Ascending aorta (tissue), 2 donors: ENCODE measurements at regions not wholly inside any gene's neighbourhood (a gene's known extent, or its start where the extent isn't known, plus 50 kb on each side); places are given as distances from the start of the nearest gene placed in this dataset.

ENCODE experiments used
- DNase-seq, 2 donors: peaks; one replicate each; pipeline ENCODE4 v3.0.0-alpha.2; 2019; ENCODE audit warnings: low spot score in 2 of 2
- H3K27ac ChIP-seq, 2 donors: fragments of 200-600 bp; sonication (generic); one replicate each; pipeline ENCODE4 v1.5.1; 2016 to 2017; ENCODE audit warnings: mild to moderate bottlenecking in 1 of 2
- H3K27me3 ChIP-seq: fragments of 200-600 bp; sonication (generic); one replicate; pipeline ENCODE4 v1.5.1; 2017
- H3K36me3 ChIP-seq, 2 donors: fragments of 200-600 bp; sonication (generic); one replicate each; pipeline ENCODE4 v1.5.1; 2016
- H3K4me1 ChIP-seq, 2 donors: fragments of 200-600 bp; sonication (generic); one replicate each; pipeline ENCODE4 v1.5.1; 2016 to 2017; ENCODE audit warnings: mild to moderate bottlenecking in 1 of 2
- H3K4me3 ChIP-seq, 2 donors: fragments of 200-600 bp; sonication (generic); one replicate each; pipeline ENCODE4 v1.5.1; 2016 to 2017; ENCODE audit warnings: mild to moderate bottlenecking in 1 of 2
- H3K9me3 ChIP-seq, 2 donors: fragments of 200-600 bp; sonication (generic); one replicate each; pipeline ENCODE4 v1.5.1; 2016
- CTCF ChIP-seq, 3 experiments: fragments of 200-600 bp in 2 of 3; fragments of 450-650 bp in 1 of 3; sonication (generic) in 2 of 3; IDR thresholded peaks; one replicate each; pipeline ENCODE4 v1.5.1; 2016 to 2019; ENCODE audit warnings: antibody characterized with exemption in 3 of 3, mild to moderate bottlenecking in 1 of 3, moderate library complexity in 1 of 3
- intact Hi-C: fragments of 100-400 bp; cut with DNase I; formaldehyde crosslinking; loops from one replicate; pipeline ENCODE4 v1.15.1; 2023

GRCh38 chr15:99895956-99896311 lies 162.7 kb upstream of the LYSMD4 start:
- H3K4me3 ChIP-seq = no peak overlapping the region
- intact Hi-C loops = no loop called here
- no peaks in the 10 kb centered on the region for H3K27me3 ChIP-seq
- no peak overlapping the region for H3K27ac ChIP-seq
- H3K9me3 ChIP-seq = no peaks in the 10 kb centered on the region
- TF ChIP-seq CTCF (IDR thresholded peaks at IDR 0.05) = no peak
- no peak for DNase-seq
- H3K36me3 ChIP-seq = no peaks in the 10 kb centered on the region
- no peaks in the 10 kb centered on the region for H3K4me1 ChIP-seq

- no peaks in the 10 kb centered on the region for H3K9me3 ChIP-seq
- no peak for TF ChIP-seq CTCF (IDR thresholded peaks at IDR 0.05)
- no peaks in the 10 kb centered on the region for H3K27me3 ChIP-seq
- no peak for DNase-seq
- intact Hi-C loops = no loop called here
- H3K4me1 ChIP-seq = no peaks in the 10 kb centered on the region
- no peaks in the 10 kb centered on the region for H3K36me3 ChIP-seq
- H3K27ac ChIP-seq = no peak overlapping the region
- H3K4me3 ChIP-seq = no peak overlapping the region
Measured at GRCh38 chr15:99895189-99895955, 162.1 kb upstream of the LYSMD4 start.

DNA sequence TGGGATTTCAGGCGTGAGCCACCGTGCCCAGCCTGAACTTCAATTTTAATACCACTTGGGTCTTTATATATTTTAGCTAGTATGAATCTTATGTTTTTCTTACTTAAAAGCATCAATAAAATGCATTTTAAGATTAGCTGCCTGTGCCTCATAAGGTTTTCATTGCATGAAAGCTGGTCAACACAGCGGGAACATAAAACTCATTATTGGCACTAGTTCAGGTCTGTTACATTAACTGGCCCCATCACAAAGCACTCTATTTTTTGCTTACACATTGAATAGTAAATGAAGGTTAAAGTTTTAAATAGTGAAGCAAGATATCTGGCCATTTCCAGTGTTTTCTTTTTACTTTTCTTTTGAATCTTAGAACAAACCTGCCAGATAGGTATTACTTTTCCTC lies 145.6 kb upstream of the LYSMD4 start:
- no peaks in the 10 kb centered on the region for H3K27me3 ChIP-seq
- no peak overlapping the region for H3K4me3 ChIP-seq
- no peak overlapping the region for H3K27ac ChIP-seq
- no peak for DNase-seq
- no peak for TF ChIP-seq CTCF (IDR thresholded peaks at IDR 0.05)
- no peaks in the 10 kb centered on the region for H3K4me1 ChIP-seq
- peaks cover 0 to 4% of the 10 kb centered on the region in 2 donors for H3K36me3 ChIP-seq
- no peaks in the 10 kb centered on the region for H3K9me3 ChIP-seq
- intact Hi-C loops = no loop called here

DNA sequence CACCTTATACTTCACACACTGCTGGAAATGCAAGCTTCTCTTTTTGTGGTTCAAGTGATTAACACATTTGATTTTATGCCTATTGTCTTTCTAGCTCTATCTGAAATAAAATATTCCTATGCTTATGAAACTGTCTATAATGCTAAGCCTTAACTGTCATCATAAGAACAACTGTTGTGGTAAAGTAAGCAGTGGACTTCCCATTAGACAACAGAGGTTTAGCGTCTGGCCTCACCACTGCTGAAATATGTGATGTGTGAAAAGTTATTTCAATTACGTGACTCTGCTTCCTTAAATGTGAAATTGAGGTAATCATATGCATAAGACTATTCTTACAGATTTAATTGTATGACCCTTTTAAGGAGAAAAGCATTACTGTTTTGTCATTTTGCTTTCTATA lies 140.2 kb upstream of the LYSMD4 start:
- DNase-seq = no peak
- H3K27ac ChIP-seq = no peak overlapping the region
- peaks cover 0 to 1% of the 10 kb centered on the region in 2 donors for H3K36me3 ChIP-seq
- no peak for TF ChIP-seq CTCF (IDR thresholded peaks at IDR 0.05)
- intact Hi-C loops = no loop called here
- H3K4me3 ChIP-seq = no peak overlapping the region
- no peaks in the 10 kb centered on the region for H3K27me3 ChIP-seq
- H3K9me3 ChIP-seq = no peaks in the 10 kb centered on the region
- no peaks in the 10 kb centered on the region for H3K4me1 ChIP-seq

GRCh38 chr15:99863550-99864198 lies 130.4 kb upstream of the LYSMD4 start:
- H3K36me3 ChIP-seq = no peaks in the 10 kb centered on the region
- H3K4me3 ChIP-seq = no peak overlapping the region
- H3K27me3 ChIP-seq = no peaks in the 10 kb centered on the region
- H3K27ac ChIP-seq = no peak overlapping the region
- H3K4me1 ChIP-seq = no peaks in the 10 kb centered on the region
- H3K9me3 ChIP-seq = no peaks in the 10 kb centered on the region
- intact Hi-C loops = no loop called here
- no peak for DNase-seq
- TF ChIP-seq CTCF (IDR thresholded peaks at IDR 0.05) = no peak
